ENCODE measurements at regions not wholly inside any gene's neighbourhood (a gene's known extent, or its start where the extent isn't known, plus 50 kb on each side); places are given as distances from the start of the nearest gene placed in this dataset.

DNA sequence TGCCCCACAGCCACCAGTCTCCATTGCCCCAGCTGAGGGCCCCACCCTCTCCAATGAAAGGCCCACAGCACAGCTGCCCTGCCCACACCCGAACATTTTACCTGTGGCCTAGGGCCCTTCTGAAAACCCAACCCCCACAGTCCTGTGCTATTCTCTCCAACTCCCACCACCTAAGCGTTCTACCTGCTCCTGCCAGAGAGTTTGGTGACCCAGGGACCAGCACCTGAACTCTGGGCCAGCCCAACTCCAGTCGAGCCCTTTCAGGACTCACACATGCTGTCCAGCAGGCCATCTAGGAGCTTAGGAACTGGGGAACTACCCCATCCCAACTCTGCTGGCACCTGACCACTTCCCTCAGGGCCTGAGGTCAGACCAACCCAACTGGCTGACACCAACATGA is 562.3 kb downstream of the DNAH5 start:
- TF ChIP-seq ZNF274 (IDR thresholded peaks at IDR 0.05; ENCODE audit: low read depth, low read length) (no peak), YY1 (IDR thresholded peaks at IDR 0.05; ENCODE audit: insufficient read depth, insufficient read length) (no peak), SUZ12 (IDR thresholded peaks at IDR 0.05; ENCODE audit: extremely low read depth, insufficient read depth, insufficient read length) (no peak)

Data from NT2/D1 (cell line).